ENCODE measurements at regions not wholly inside any gene's neighbourhood (a gene's known extent, or its start where the extent isn't known, plus 50 kb on each side); places are given as distances from the start of the nearest gene placed in this dataset.

DNA sequence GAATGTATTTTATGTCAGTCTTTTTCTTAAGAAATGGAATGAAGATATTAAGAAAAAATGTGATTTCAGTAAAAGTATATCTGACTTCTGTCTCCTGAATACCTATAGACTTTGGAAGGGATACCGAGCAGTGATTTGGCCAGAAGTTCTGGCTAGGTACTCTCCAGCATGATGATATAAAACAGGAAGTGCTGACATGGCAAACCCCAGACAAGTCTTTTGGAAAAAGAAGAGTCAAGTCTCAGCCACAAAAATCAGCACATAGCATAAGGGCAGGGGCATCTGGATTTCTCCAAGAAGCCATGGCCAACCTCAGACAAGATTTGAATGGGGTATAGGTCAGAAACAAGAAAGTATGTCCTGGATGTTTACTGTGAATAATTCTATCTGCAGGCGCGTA is 643.3 kb upstream of the ARRDC4 start:
- DNase-seq (ENCODE audit: low read depth, low spot score) = no peak

DNA sequence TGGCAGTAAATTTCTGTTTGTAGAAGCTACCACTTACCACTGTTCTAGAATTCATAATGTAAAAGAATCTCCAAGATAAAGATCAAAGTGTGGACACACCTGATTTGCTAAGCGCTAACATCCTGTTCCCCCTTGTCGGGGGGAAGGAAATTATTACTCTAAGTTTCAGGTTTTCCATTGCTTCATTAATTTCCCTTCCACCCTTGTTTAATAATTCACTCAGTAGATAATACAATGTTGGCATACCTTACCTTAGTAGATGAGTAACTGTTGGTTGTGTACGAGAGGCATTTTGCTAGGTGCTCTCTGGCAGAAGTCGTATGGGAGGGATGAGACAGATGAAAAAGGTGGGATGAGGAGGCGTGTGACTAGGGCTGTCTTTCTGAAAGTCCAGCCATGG is 641.2 kb upstream of the ARRDC4 start:
- no peak for DNase-seq (ENCODE audit: low read depth, low spot score)

DNA sequence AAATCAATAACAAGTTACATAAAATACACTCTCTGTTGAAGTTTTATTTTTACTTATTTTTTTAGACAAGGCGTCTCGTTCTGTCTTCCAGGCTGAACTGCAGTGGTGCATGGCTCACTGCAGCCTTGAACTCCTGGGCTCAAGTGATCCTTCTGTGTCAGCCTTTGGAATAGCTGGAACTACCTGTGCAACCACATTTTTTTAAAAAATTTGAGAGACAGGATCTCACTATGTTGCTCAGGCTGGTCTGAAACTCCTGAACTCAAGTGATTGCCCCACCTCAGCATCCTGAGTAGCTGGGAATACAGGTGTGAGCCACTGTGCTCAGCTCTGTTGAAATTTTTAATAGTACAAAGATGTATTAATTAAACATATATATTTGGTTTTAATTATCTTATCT is 614.3 kb upstream of the ARRDC4 start:
- DNase-seq (ENCODE audit: low read depth, low spot score) = no peak

DNA sequence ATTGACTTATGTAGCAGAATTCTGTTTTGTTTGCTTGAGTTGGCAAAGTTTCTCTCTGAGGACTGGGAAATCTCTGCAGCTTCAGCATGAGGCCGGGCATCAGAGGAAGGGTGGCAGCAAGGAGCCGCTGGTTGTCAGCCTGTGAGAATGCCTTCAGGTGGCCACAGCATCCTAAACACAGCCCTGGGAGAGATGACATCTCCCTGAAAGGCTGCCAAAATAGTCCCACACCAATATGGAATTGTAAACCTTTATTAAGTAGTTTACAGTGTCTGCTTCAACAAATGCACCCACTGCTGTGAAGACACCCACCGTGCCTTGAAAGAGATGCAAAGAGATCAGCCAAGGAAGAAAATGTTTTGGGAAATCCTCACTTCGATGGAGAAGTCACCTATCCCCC is 609.7 kb upstream of the ARRDC4 start:
- no peak for DNase-seq (ENCODE audit: low read depth, low spot score)

DNA sequence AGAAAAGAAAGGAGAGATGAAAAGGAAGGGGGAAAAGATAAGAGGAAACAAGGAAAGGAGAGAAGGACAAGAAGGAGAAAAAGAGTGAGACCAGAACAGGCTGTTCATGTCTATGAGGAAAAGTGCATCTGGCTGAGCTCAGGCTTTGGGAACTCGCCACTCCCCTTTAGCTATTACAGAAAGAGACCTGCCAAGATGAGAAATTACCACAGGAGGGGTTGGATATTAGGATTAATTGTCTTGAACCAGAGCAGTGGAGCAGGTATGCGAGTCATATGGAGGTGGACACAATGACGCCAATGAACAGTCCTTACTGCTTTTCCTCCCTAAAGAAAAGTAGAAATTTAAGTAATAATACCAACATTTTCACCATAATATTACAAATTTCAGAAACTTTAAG is 577.0 kb upstream of the ARRDC4 start:
- DNase-seq (ENCODE audit: low read depth, low spot score) = no peak

DNA sequence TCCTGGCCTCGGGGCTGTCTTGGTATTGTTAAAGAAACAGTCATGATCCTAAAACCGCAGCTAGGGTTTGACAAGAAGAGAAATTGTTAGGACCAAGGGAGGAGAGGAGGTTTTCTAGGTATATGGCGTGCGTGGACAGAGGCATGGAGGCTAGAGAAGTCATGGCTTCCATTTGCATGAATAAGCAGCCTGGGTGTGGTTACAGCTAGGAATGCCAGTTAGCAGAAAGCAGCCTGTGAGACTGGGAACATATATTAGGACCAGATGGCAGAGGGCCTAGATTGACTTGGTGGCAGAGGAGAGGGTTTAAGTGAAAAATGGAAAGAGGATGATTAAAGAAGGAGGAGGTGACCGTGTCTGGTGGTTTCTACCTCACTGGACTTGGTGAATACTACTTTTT is 573.6 kb upstream of the ARRDC4 start:
- DNase-seq (ENCODE audit: low read depth, low spot score) = no peak

DNA sequence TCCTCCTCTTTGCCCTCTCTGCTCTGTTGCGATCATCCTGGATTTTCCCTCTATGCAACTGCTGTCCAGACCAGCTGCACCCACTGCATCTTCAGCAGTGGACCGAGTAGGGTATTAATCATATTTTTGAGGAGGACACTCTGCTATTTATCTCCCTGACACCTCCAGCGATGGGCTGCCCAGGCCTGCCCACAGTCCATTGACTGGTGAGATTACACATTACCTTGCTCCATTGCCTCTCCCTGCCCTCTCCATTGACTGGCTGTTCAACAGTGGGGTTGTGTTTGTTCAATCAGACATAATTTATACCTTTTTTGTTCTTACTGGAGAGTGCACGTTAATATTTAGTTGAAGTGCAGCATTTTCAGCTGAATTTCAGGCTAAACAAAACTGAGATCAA is 559.3 kb upstream of the ARRDC4 start:
- DNase-seq (ENCODE audit: low read depth, low spot score) = no peak

DNA sequence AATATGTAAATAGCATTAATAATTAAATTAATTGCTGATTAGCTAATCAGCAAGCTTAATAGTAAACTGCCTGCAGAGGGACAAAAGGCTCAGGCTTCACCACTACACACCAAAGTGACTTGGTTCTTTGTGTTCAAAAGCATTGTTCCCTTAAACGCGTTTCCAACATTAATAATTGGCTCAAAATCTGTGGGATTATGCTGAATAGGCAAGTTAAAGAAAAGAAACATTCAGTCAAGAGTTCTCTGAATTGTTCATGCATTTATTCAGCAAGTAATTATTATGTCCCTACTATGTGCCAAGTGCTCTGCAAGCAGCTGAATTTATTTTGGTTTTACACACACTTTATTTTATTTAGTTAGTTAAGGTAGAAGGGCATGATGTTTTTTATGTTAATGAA is 558.5 kb upstream of the ARRDC4 start:
- no peak for DNase-seq (ENCODE audit: low read depth, low spot score)

DNA sequence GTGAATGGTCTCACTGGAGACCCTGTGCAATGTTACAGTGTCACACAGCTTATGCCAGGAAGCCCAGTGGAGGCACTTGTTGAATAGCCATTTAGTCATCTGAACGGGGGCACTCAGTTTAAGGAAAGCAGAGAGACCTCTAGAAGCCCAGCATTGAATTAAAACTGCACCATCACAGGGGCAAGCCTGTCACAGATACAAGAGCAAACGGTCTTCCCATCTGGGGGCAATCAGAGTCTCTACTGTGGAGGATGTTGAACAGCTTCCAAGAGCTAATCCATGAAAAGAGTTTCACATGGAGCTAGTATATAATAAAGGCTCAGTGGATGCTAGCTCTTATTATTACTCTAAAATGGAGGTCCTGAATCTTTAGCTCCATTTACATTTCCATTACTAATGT is 553.7 kb upstream of the ARRDC4 start:
- no peak for DNase-seq (ENCODE audit: low read depth, low spot score)

DNA sequence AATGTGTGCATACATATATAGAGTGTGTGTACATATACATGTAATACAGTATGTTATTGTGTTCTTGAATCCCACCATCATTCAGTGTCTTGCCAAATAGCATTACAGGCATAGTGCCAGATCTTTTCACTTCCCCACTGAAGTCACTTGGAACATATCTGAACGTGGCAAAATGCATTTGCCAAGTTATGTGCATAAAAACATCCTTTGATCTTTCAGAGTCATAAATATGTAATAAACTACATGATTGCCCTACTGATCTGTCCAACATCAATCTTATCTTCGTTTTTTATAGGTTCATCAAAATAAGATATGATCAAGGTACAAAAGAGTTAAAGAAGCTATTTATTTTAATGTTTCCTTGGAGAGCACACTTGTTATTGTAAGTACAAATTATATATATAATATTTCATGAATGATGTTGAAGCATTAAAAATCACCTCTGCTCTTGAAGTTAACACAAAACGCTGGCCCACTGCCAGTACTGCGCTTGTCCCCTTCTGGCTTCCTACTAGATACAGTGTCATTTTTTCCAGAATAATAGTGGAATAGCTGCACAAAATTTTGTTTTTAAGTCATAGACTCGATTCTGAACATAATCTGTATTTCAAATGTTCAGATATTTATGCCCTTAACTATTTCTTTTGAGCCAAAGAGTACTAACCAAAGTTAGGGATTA is 549.5 kb upstream of the ARRDC4 start:
- no peak for DNase-seq (ENCODE audit: low read depth, low spot score)

DNA sequence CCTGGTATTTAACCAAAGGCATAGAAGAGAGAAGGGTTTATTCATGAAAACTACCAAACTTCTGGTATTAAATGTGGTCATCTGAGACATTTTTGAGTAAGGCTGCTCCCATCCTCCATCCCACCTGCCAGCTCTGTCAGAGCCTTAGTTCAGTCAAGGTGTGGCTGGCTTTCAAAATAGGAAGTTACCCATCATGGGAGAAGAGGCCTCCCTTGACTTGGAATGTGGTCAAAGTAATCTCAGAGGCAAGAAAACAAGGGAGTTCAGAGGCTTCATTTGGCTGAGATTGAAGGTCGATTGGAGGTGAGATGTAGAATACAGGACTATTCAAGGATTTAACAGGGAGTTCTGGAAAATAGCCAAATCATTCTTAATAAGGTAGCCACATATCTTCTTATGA is 540.4 kb upstream of the ARRDC4 start:
- DNase-seq (ENCODE audit: low read depth, low spot score) = no peak

DNA sequence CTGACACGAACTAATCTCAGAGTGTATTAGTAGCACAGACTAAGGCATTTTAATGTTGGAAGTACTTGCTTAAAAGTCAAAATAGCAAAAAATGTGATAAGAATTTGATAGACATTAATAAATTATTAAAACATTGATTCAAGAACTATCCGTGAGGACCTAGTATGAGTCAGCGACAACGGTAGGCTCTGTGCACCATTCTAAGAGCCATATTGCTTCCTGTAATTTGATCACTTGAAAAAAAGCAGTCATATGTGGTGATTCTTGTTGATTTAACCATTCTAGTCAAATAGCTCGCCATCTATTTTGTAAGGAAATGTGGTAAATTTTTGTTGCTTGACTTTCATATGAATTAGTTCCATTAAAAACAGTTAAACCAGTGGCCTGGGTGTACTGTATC is 534.9 kb upstream of the ARRDC4 start:
- no peak for DNase-seq (ENCODE audit: low read depth, low spot score)

DNA sequence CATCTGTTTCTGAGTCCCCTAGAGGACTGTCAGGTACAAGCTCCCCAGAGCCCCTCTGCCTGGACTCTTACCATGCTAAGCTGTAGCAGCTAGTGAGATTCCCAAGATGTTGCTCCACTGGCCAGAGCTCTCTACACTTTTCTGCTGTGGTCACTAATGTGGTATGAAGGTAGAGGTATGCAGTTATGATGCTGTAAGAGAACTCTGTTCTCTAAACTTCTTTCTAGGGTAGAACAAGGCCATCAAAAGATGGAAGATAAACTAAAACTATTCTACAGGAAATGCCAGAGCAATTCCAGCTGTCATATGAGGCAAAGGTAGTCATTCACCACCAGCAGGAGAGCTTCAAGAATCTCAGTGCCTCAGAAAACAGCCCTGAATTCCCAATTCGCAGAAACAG is 517.4 kb upstream of the ARRDC4 start:
- no peak for DNase-seq (ENCODE audit: low read depth, low spot score)

DNA sequence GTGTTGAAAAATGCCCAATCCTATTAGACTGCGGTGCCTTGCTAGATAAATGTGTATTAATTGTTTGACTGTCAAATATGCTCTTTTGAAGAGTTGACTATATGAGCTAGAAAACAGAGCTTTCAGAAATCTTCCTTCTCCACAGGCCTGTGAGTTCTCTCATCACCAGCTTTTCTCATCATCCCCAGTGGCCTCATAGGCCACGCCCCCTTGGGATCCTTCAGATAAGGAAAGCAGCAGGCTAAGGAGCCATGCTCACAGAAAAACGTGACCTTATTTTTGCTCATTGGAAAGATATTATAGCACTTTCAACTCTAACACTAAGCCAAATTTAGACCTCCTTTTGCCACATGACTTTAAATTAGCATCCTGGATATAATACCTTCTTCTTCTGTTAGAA is 514.4 kb upstream of the ARRDC4 start:
- no peak for DNase-seq (ENCODE audit: low read depth, low spot score)

DNA sequence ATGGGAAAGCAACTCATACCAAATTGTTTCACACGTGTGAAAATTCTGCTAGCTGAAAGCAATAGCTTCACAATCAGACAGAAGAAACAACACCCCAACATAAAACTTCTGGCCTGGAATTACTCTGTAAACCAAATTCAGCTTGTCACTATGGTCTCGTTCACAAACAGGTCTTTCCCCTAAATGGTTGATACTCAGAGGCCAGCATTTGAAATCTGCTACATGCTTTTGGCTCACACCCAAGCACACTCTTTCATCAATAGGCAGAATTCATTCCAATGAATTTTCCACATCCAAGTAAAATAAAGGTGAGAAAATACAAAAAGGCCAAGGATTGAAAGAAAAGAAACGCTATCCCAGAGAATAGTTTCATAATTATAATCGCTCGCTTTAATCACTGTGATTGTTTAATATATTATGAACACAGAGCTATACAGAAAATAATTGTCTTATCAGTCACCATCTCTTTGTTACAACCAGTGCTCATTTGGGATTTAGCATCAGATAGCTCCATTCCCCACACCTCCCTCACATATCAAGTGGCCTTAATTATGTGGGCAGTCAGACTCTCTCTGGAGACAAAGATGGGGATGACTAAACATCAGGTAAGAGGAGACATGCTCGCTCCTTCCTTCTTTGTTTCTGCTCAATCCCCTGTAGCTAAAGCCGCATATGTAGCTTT is 503.8 kb upstream of the ARRDC4 start:
- DNase-seq (ENCODE audit: low read depth, low spot score) = no peak

DNA sequence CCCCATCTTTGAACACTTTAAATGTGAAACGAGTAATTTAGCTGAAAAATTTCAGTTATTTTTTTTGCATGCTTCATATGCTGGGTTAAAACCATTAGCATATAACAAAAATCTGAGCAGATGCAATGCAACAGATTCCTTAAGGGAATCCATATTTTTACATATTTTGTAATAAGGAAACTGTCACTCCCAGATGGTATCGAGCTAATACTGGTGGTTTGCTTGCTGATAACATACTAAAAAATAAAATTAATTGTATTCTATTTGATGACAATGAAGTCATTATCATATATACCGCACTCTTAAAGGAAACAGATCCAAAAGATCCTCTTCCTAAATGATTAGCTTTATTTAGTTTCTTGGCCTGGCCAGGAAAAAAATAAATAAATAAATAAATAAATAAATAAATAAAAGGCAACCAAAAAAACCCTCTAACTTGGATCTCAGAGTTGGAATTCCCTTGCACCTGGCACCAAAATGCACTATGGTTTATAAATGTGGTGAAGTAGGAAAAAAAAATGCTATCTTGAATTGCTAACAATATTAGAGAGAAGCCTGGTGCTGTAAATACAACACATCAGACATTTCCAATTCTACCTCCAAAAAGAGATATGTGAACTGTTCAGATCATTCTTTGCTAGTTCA is 503.2 kb upstream of the ARRDC4 start:
- DNase-seq (ENCODE audit: low read depth, low spot score) = no peak

DNA sequence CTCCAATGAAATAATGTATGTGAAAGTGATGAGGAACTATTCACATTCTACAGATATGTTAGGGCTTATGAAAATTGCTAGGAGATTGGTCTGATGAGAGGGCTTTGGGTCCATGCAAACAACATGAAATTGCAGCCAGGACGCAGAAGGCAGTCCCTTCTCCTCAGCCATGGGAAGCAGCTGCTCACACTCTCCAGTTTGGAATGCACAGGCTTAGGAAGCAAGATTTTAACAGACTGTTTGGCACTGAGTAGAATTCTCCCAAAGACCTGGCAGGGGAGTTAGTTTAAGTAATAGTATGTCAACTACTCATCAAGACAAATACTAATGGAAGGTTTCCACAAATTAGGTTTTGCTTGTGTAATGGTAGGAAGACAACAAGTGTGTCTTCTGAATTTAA is 500.7 kb upstream of the ARRDC4 start:
- no peak for DNase-seq (ENCODE audit: low read depth, low spot score)

DNA sequence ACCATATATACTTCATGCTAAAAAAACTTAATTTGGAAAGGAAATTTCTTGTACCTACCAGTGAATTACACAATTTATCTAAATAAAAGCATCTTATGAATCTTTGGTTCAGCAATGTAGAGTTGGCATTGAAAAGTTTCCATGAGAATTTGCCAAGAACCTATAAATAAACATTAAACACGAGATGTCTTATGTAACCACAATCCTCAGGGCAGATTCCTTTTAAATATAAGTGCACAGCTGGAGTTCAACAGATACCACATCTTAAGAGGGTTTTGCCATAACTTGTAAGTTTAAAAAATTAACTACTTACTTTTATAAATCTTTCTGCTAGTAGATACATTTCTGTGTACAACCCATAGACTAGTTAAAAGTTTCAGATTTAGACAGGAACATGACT is 499.3 kb upstream of the ARRDC4 start:
- DNase-seq (ENCODE audit: low read depth, low spot score) = no peak

DNA sequence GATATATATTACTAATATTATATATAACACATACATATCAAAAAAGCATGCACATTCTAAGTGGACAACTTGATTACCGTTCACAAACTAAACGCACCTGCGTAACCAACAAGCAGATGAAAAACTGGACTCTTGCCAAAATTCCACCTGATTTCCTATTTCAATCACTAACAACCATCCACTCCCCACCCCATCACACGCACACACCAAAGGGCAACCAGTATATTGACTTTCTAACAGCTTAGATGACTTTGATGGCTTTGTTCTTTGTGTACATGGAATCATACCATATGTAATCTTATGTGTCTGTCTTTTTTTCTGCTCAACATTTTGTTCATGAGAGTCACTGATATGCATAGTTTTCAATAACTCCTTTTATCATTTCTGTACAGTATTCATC is 496.8 kb upstream of the ARRDC4 start:
- DNase-seq (ENCODE audit: low read depth, low spot score) = no peak

DNA sequence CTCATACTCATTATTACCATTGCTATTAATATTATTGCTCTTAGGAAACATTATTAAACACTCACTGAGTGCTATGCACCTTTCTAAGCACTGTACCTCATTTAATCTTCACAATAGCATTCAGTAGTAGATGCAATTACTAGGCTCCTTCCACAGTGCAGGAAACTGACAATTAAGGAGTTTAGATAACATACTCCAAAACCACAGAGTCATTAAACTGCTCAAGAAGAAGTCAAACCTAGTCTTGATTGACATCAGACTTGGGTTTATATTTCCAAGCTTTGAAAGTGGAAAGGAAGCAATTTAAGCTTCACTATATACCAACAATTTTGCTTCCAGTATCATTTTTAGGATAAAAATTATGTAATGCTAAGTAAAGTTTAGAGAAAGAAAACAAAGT is 490.1 kb upstream of the ARRDC4 start:
- DNase-seq (ENCODE audit: low read depth, low spot score) = no peak

DNA sequence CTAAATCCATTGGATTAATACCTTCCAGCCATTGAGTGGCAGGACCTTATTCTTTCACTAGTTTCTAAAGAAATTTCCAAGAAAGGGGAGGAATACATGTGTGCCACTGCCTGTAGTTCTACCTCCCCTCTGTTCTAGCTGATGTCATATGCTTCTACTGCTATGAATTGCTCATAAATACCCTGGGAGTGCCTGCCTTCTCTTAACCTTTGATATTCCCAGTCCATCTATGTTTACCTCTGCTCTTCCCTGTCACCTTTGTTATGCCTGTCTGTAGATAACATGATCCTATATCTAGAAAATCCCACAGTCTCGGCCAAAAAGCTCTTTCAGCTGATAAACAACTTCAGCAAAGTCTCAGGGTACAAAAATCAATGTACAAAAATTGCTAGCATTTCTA is 486.9 kb upstream of the ARRDC4 start:
- no peak for DNase-seq (ENCODE audit: low read depth, low spot score)

DNA sequence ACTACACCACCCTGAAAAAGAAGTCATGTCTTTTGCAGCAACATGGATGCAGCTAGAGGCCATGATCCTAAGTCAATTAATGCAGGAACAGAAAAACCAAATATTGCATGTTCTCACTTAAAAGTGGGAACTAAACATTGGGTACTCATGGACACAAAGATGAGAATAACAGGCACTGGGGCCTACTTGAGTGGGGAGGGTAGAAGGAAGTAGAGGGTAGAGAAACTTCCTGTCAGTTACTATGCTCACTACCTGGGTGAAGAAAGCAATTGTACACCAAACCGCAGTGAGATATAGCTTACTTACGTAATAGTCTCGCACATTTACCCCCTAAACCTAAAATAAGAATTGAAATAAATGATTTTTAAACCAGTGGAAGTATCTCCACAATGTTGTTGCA is 480.5 kb upstream of the ARRDC4 start:
- no peak for DNase-seq (ENCODE audit: low read depth, low spot score)

DNA sequence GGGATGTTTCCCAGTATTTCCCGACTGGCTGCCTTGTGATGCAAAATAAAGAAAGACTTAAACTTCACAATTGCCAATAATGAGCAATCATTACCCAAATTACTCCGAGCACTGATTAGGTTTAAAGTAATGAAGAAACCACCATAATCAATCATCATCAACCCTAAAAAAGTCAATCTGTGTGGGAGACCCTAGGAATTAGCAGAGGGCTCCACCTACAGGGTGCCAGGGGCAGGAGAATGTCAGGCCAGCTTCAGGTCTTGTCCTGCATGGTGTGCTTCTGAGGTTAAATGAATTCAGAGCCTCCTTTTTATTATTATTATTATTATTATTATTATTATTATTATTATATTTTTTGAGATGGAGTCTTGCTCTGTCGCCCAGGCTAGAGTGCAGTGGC is 478.0 kb upstream of the ARRDC4 start:
- DNase-seq (ENCODE audit: low read depth, low spot score) = no peak
